DND-41 (cell line): ENCODE measurements at regions not wholly inside any gene's neighbourhood (a gene's known extent, or its start where the extent isn't known, plus 50 kb on each side); places are given as distances from the start of the nearest gene placed in this dataset.

Experiments used
- ATAC-seq: fragments of 200-7000 bp; cut with Tn5 transposase; 3 replicates; pipeline ENCODE4 v1.9.1; 2021; ENCODE audit warnings: low read depth; ENCODE audit not compliant: insufficient read depth
- DNase-seq: peaks from one replicate; pipeline ENCODE4 v3.0.0-alpha.2; 2020
- H2AFZ ChIP-seq: 2 replicates; pipeline ENCODE4 v1.6.0; 2012; ENCODE audit warnings: low read depth, low read length
- H3K27ac ChIP-seq: 2 replicates; pipeline ENCODE4 v1.5.1; 2012; ENCODE audit warnings: low read length, inconsistent platforms
- H3K27me3 ChIP-seq: fragments of 200-600 bp; sonication (generic); 2 replicates; pipeline ENCODE4 v1.6.0; 2012; ENCODE audit warnings: low read length, mild to moderate bottlenecking, inconsistent platforms; ENCODE audit not compliant: insufficient read depth, poor library complexity
- H3K36me3 ChIP-seq: 2 replicates; pipeline ENCODE4 v1.5.1; 2012; ENCODE audit warnings: low read length, inconsistent platforms; ENCODE audit not compliant: insufficient read depth
- H3K4me1 ChIP-seq: 2 replicates; pipeline ENCODE4 v1.5.1; 2012; ENCODE audit warnings: mild to moderate bottlenecking, low read length; ENCODE audit not compliant: insufficient read depth
- H3K4me2 ChIP-seq: 2 replicates; pipeline ENCODE4 v1.6.0; 2012; ENCODE audit warnings: mild to moderate bottlenecking, moderate library complexity, low read length, inconsistent platforms; ENCODE audit not compliant: insufficient read depth
- H3K4me3 ChIP-seq, 2 experiments: fragments of 200-600 bp in 1 of 2; shearing (Covaris generic) in 1 of 2; 2 replicates each; pipeline ENCODE4 v1.5.1; 2012 to 2016; ENCODE audit warnings: inconsistent platforms in 2 of 2, low read length in 2 of 2, mild to moderate bottlenecking in 2 of 2, low read depth in 1 of 2, moderate library complexity in 1 of 2
- H3K79me2 ChIP-seq: 2 replicates; pipeline ENCODE4 v1.6.0; 2012; ENCODE audit warnings: low read length, inconsistent platforms; ENCODE audit not compliant: insufficient read depth
- H3K9ac ChIP-seq: 2 replicates; pipeline ENCODE4 v1.6.0; 2012; ENCODE audit warnings: low read depth, mild to moderate bottlenecking, inconsistent platforms, low read length, moderate library complexity
- H3K9me3 ChIP-seq: 2 replicates; pipeline ENCODE4 v1.5.1; 2012; ENCODE audit warnings: low read length, moderate library complexity, mild to moderate bottlenecking, inconsistent platforms; ENCODE audit not compliant: insufficient read depth, severe bottlenecking
- H4K20me1 ChIP-seq: 2 replicates; pipeline ENCODE4 v1.6.0; 2012; ENCODE audit warnings: low read length; ENCODE audit not compliant: insufficient read depth
- CTCF ChIP-seq: IDR thresholded peaks from 2 replicates; pipeline ENCODE4 v1.5.1; 2012; ENCODE audit warnings: borderline replicate concordance, low read length, moderate library complexity, mild to moderate bottlenecking; ENCODE audit not compliant: poor library complexity, severe bottlenecking; ENCODE audit errors: extremely low read depth
- EZH2 ChIP-seq: IDR thresholded peaks from 3 replicates; pipeline ENCODE4 v1.6.1; 2012; ENCODE audit warnings: borderline replicate concordance, low read depth, mild to moderate bottlenecking, moderate library complexity, low read length, inconsistent platforms; ENCODE audit not compliant: severe bottlenecking

GRCh38 chr1:213604477-213604876 lies 383.3 kb upstream of the PROX1 start:
- Histone ChIP-seq H3K9ac (no peak overlapping the region), H3K9me3 (no peaks in the 10 kb centered on the region), H2AFZ (no peak overlapping the region), H3K4me3 (no peak overlapping the region), H3K27ac (no peak overlapping the region), H3K27me3 (no peaks in the 10 kb centered on the region), H3K4me1 (no peaks in the 10 kb centered on the region), H3K36me3 (no peaks in the 10 kb centered on the region), H3K79me2 (no peaks in the 10 kb centered on the region), H3K4me2 (no peak overlapping the region), H4K20me1 (no peaks in the 10 kb centered on the region)
- TF ChIP-seq EZH2: no peak
- no peak for TF ChIP-seq CTCF
- ATAC-seq (no peak), DNase-seq (no peak)

DNA sequence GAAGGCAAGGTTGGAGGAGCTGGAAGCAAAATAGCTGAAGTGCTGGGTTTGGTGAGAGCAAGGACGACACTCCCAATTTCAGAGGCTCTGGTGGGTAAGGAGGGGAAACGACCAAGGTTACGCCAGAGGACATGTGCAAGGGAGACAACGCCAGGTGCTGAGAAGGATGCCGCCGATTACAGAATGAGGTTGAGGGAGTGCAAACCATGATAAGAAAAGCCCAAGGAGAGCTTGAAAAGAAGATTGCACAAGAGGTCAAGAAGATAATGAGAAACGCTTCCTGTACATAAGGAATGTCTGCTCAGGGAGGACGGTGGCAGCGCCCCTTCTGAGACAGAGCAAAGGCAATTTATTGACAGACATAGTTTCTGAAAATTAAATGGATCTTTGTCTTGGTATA lies 382.0 kb upstream of the PROX1 start:
- Histone ChIP-seq H3K9me3 (no peaks in the 10 kb centered on the region), H2AFZ (no peak overlapping the region), H3K4me1 (no peaks in the 10 kb centered on the region), H3K27ac (no peak overlapping the region), H3K4me3 (no peak overlapping the region), H3K36me3 (no peaks in the 10 kb centered on the region), H3K4me2 (no peak overlapping the region), H4K20me1 (no peaks in the 10 kb centered on the region), H3K79me2 (no peaks in the 10 kb centered on the region), H3K9ac (no peak overlapping the region), H3K27me3 (no peaks in the 10 kb centered on the region)
- DNase-seq (no peak), ATAC-seq (no peak)
- TF ChIP-seq CTCF: no peak
- no peak for TF ChIP-seq EZH2

- H3K4me3 ChIP-seq: no peak overlapping the region
- H3K9ac ChIP-seq: no peak overlapping the region
- H3K4me2 ChIP-seq: no peak overlapping the region
- H3K4me1 ChIP-seq: no peaks in the 10 kb centered on the region
- ATAC-seq (no peak), DNase-seq (no peak)
- no peak overlapping the region for H3K27ac ChIP-seq
- no peaks in the 10 kb centered on the region for H3K27me3 ChIP-seq
- H3K36me3 ChIP-seq: no peaks in the 10 kb centered on the region
- no peak overlapping the region for H2AFZ ChIP-seq
- no peaks in the 10 kb centered on the region for H3K9me3 ChIP-seq
- no peaks in the 10 kb centered on the region for H3K79me2 ChIP-seq
- TF ChIP-seq EZH2: no peak
- TF ChIP-seq CTCF: no peak
- no peaks in the 10 kb centered on the region for H4K20me1 ChIP-seq
Observed at GRCh38 chr1:213606252-213606820, 381.4 kb upstream of the PROX1 start.

GRCh38 chr1:213613549-213613948 lies 374.2 kb upstream of the PROX1 start:
- Histone ChIP-seq H3K9ac (no peak overlapping the region), H3K4me2 (no peak overlapping the region), H3K4me3 (no peak overlapping the region), H3K27ac (no peak overlapping the region), H4K20me1 (no peaks in the 10 kb centered on the region), H3K36me3 (no peaks in the 10 kb centered on the region), H3K4me1 (no peaks in the 10 kb centered on the region), H3K27me3 (peaks cover 13% of the 10 kb centered on the region), H3K79me2 (no peaks in the 10 kb centered on the region), H2AFZ (no peak overlapping the region), H3K9me3 (no peaks in the 10 kb centered on the region)
- TF ChIP-seq EZH2 (no peak), CTCF (no peak)
- DNase-seq: no peak
- no peak for ATAC-seq
